H1 (cell line): ENCODE measurements at regions not wholly inside any gene's neighbourhood (a gene's known extent, or its start where the extent isn't known, plus 50 kb on each side); places are given as distances from the start of the nearest gene placed in this dataset.

Source experiments
- CREB1 ChIP-seq: IDR thresholded peaks from 2 replicates; pipeline ENCODE4 v1.6.1; 2012; ENCODE audit warnings: inconsistent platforms
- EGR1 ChIP-seq: IDR thresholded peaks from 2 replicates; pipeline ENCODE4 v1.6.1; 2011; ENCODE audit warnings: low read depth, low read length, borderline replicate concordance
- NANOG ChIP-seq: IDR thresholded peaks from 2 replicates; pipeline ENCODE4 v1.6.1; 2011; ENCODE audit warnings: low read length, low read depth, mild to moderate bottlenecking, inconsistent platforms; ENCODE audit not compliant: insufficient read depth, poor library complexity, severe bottlenecking
- SRF ChIP-seq: IDR thresholded peaks from 2 replicates; pipeline ENCODE4 v1.6.1; 2011; ENCODE audit warnings: mild to moderate bottlenecking, low read depth, low read length, moderate library complexity

GRCh38 chrX:17919896-17920446, 58.9 kb upstream of the RAI2 start (continued):
- no peak for TF ChIP-seq NANOG
- TF ChIP-seq EGR1: no peak
- TF ChIP-seq SRF: no peak
- no peak for TF ChIP-seq CREB1
